ENCODE measurements at regions not wholly inside any gene's neighbourhood (a gene's known extent, or its start where the extent isn't known, plus 50 kb on each side); places are given as distances from the start of the nearest gene placed in this dataset.

DNA sequence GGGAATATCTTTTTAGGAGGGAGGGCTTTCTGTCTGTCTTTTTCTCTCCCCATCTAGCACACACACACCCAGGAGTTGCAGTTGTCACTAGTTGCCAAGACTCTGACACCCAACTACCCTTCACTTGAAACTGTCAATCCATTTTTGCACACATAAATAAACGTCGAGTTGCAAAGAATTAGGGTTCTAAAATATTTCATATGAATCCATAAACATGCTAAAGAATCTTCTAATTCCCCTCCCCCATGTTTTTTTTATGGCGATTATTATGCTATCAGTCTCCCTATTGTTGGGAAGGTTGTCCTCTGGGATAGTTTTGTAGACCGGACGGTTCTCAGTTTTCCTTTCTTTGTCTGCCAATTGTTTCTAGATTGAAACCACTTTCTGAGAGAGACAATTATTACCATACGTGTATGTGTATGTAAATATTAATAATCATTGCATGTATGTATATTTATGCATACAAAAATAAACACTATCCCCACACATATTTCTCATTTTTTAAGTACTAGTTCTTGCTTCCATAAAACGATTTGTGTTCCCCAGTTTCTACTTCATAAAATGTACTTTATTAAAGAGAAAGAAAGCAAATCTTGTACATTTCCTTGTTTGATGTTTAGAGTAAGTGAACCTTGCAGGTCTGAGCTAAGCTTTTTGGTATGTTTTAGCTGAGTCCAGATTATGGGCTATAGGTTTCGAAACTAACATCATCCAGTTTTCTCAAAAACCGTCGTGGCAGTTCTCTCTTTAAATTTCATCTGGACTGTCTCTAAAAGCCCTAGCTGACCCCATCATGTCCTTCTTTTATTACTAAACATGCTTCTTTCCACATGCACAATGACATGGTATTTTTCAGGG lies 165.0 kb upstream of the MPDZ start:
- Histone ChIP-seq H4K20me1 (replicated peaks; ENCODE audit: control insufficient read depth, extremely low read depth, insufficient read depth, low read length) (no peaks in the 10 kb centered on the region), H3K4me1 (ENCODE audit: control insufficient read depth, extremely low read depth, insufficient read depth, low read length) (peaks cover 14% of the 10 kb centered on the region), H2AFZ (ENCODE audit: low read depth, low read length) (no peak overlapping the region), H3K4me2 (ENCODE audit: insufficient read depth, low read length) (no peak overlapping the region), H3K9ac (replicated peaks; ENCODE audit: extremely low read depth, insufficient read depth, low read length) (no peak overlapping the region), H3K36me3 (ENCODE audit: control insufficient read depth in 2 of 2, extremely low read depth in 1 of 2, insufficient read depth in 2 of 2, low read length in 2 of 2) (no peaks in the 10 kb centered on the region), H3K9me3 (replicated peaks; ENCODE audit: control insufficient read depth, insufficient read depth, low read length) (no peaks in the 10 kb centered on the region), H3K4me3 (replicated peaks in 1 of 3; ENCODE audit: insufficient read depth in 1 of 3, low read depth in 1 of 3, low read length in 3 of 3) (no peak overlapping the region), H3K9me1 (replicated peaks; ENCODE audit: control insufficient read depth, extremely low read depth, insufficient read depth, low read length) (no peaks in the 10 kb centered on the region), H3K27me3 (ENCODE audit: control insufficient read depth in 2 of 2, insufficient read depth in 2 of 2, low read length in 2 of 2) (no peaks in the 10 kb centered on the region), H3K79me2 (ENCODE audit: control insufficient read depth, insufficient read depth, low read length) (no peaks in the 10 kb centered on the region), H3K27ac (ENCODE audit: insufficient read depth, low read depth, low read length) (no peak overlapping the region)
- no peak for FAIRE-seq
- CTCF ChIA-PET = interaction anchor here (1.3 to 5.1 kb wide), 2 partner anchors 16 to 403 kb away, joined by 3 to 32 read pairs; no protein-coding TSS in a partner anchor
- no peak for TF ChIP-seq POLR2AphosphoS5 (IDR thresholded peaks at IDR 0.05; ENCODE audit: insufficient read depth, low read depth, low read length)
- no peak for TF ChIP-seq GATA2 (IDR thresholded peaks at IDR 0.05; ENCODE audit: insufficient read depth, insufficient read length, low read depth, low read length)
- no peak for TF ChIP-seq FOS (IDR thresholded peaks at IDR 0.05; ENCODE audit: borderline replicate concordance, insufficient read depth, low read length)
- TF ChIP-seq, protein P1, sequence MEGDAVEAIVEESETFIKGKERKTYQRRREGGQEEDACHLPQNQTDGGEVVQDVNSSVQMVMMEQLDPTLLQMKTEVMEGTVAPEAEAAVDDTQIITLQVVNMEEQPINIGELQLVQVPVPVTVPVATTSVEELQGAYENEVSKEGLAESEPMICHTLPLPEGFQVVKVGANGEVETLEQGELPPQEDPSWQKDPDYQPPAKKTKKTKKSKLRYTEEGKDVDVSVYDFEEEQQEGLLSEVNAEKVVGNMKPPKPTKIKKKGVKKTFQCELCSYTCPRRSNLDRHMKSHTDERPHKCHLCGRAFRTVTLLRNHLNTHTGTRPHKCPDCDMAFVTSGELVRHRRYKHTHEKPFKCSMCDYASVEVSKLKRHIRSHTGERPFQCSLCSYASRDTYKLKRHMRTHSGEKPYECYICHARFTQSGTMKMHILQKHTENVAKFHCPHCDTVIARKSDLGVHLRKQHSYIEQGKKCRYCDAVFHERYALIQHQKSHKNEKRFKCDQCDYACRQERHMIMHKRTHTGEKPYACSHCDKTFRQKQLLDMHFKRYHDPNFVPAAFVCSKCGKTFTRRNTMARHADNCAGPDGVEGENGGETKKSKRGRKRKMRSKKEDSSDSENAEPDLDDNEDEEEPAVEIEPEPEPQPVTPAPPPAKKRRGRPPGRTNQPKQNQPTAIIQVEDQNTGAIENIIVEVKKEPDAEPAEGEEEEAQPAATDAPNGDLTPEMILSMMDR (IDR thresholded peaks at IDR 0.05; ENCODE audit: extremely low read depth in 1 of 2, insufficient read depth in 1 of 2, low read depth in 1 of 2, low read length in 2 of 2) = no peak
- no peak for TF ChIP-seq MYC (IDR thresholded peaks at IDR 0.05; ENCODE audit: low read depth, low read length)
- TF ChIP-seq, protein P2, sequence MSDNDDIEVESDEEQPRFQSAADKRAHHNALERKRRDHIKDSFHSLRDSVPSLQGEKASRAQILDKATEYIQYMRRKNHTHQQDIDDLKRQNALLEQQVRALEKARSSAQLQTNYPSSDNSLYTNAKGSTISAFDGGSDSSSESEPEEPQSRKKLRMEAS (IDR thresholded peaks at IDR 0.05; ENCODE audit: insufficient read depth, insufficient read length) = no peak
- TF ChIP-seq POLR2A (IDR thresholded peaks at IDR 0.05; ENCODE audit: low read depth, low read length) = no peak
- TF ChIP-seq EZH2 (IDR thresholded peaks at IDR 0.05; ENCODE audit: borderline replicate concordance, low read depth, low read length, severe bottlenecking) = no peak
- no peak for TF ChIP-seq JUN (IDR thresholded peaks at IDR 0.05; ENCODE audit: borderline replicate concordance, insufficient read depth, insufficient read length, low read depth)
- DNase-seq (ENCODE audit: low read depth, low spot score) = no peak
- POLR2A ChIA-PET = no interaction called here
- intact Hi-C loops (cut with micrococcal nuclease) = loop anchor here (5.0 kb wide), 3 partner anchors 78 to 653 kb away; no protein-coding TSS in a partner anchor
- dilution Hi-C loops (cut with MboI; ENCODE audit: extremely low pct_ligation_motif_present, low sequenced_read_pairs) = no loop called here
- no TSS peak for BruUV-seq (replicated peaks)

Data from endothelial cell of umbilical vein (primary cell).